H9 (cell line): ENCODE measurements at regions not wholly inside any gene's neighbourhood (a gene's known extent, or its start where the extent isn't known, plus 50 kb on each side); places are given as distances from the start of the nearest gene placed in this dataset.

Source experiments
- DNase-seq: peaks from one replicate; pipeline ENCODE4 v3.0.0-alpha.2; 2017
- H2AFZ ChIP-seq: one replicate; pipeline ENCODE4 v1.6.1; 2013; ENCODE audit warnings: mild to moderate bottlenecking, low read length, control low read depth, moderate library complexity
- H2AK5ac ChIP-seq: 2 replicates; pipeline ENCODE4 v1.6.1; 2013; ENCODE audit warnings: low read length, control low read depth, mixed read lengths; ENCODE audit not compliant: insufficient read length
- H2BK120ac ChIP-seq: one replicate; pipeline ENCODE4 v1.6.1; 2013; ENCODE audit warnings: low read depth, mild to moderate bottlenecking, low read length, control low read depth, inconsistent platforms; ENCODE audit not compliant: poor library complexity, severe bottlenecking
- H2BK12ac ChIP-seq: 2 replicates; pipeline ENCODE4 v1.6.1; 2013; ENCODE audit warnings: low read length, control low read depth, mixed read lengths, low read depth; ENCODE audit not compliant: insufficient read length
- H2BK15ac ChIP-seq: 2 replicates; pipeline ENCODE4 v1.6.1; 2013; ENCODE audit warnings: low read depth, low read length, control low read depth
- H2BK20ac ChIP-seq: one replicate; pipeline ENCODE4 v1.6.1; 2013; ENCODE audit warnings: low read depth, mild to moderate bottlenecking, low read length, control low read depth, inconsistent platforms; ENCODE audit not compliant: poor library complexity, severe bottlenecking
- H2BK5ac ChIP-seq: 2 replicates; pipeline ENCODE4 v1.6.1; 2013; ENCODE audit warnings: low read length, control low read depth, mixed read lengths; ENCODE audit not compliant: insufficient read length
- H3K14ac ChIP-seq: 2 replicates; pipeline ENCODE4 v1.6.1; 2013; ENCODE audit warnings: low read length, control low read depth; ENCODE audit not compliant: insufficient read depth
- H3K18ac ChIP-seq: 2 replicates; pipeline ENCODE4 v1.6.1; 2013; ENCODE audit warnings: low read depth, mild to moderate bottlenecking, mixed read lengths, low read length, control low read depth; ENCODE audit not compliant: insufficient read length
- H3K23ac ChIP-seq: 2 replicates; pipeline ENCODE4 v1.6.1; 2013; ENCODE audit warnings: low read length, control low read depth, mixed read lengths, low read depth; ENCODE audit not compliant: insufficient read length
- H3K23me2 ChIP-seq: 2 replicates; pipeline ENCODE4 v1.6.1; 2013; ENCODE audit warnings: low read depth, mild to moderate bottlenecking, mixed read lengths, low read length, control low read depth; ENCODE audit not compliant: insufficient read length, poor library complexity, severe bottlenecking
- H3K27ac ChIP-seq: 2 replicates; pipeline ENCODE4 v1.5.1; 2013; ENCODE audit warnings: low read length, control low read depth, mixed read lengths, low read depth; ENCODE audit not compliant: insufficient read length
- H3K27me3 ChIP-seq: 2 replicates; pipeline ENCODE4 v1.6.1; 2013; ENCODE audit warnings: low read length, control low read depth, inconsistent platforms; ENCODE audit not compliant: insufficient read depth
- H3K4ac ChIP-seq: 2 replicates; pipeline ENCODE4 v1.6.1; 2013; ENCODE audit warnings: low read depth, mild to moderate bottlenecking, control low read depth, inconsistent platforms, low read length, moderate library complexity
- H3K4me1 ChIP-seq: 2 replicates; pipeline ENCODE4 v1.6.1; 2013; ENCODE audit warnings: low read length, control low read depth, inconsistent platforms; ENCODE audit not compliant: insufficient read depth
- H3K4me2 ChIP-seq: 2 replicates; pipeline ENCODE4 v1.6.1; 2013; ENCODE audit warnings: low read length, control low read depth, mixed read lengths; ENCODE audit not compliant: insufficient read length, insufficient read depth
- H3K56ac ChIP-seq: 2 replicates; pipeline ENCODE4 v1.6.1; 2013; ENCODE audit warnings: low read depth, mild to moderate bottlenecking, mixed read lengths, low read length, control low read depth; ENCODE audit not compliant: insufficient read length
- H3K79me1 ChIP-seq: 2 replicates; pipeline ENCODE4 v1.6.1; 2013; ENCODE audit warnings: low read depth, mild to moderate bottlenecking, moderate library complexity, low read length, control low read depth, inconsistent platforms; ENCODE audit not compliant: insufficient read depth, poor library complexity, severe bottlenecking
- H3K79me2 ChIP-seq: 2 replicates; pipeline ENCODE4 v1.6.1; 2013; ENCODE audit warnings: low read length, control low read depth, inconsistent platforms; ENCODE audit not compliant: insufficient read depth
- H3K9ac ChIP-seq: 2 replicates; pipeline ENCODE4 v1.6.1; 2013; ENCODE audit warnings: low read length, control low read depth, mixed read lengths; ENCODE audit not compliant: insufficient read length; ENCODE audit errors: extremely low read depth
- H3K9me3 ChIP-seq: one replicate; pipeline ENCODE4 v1.6.1; 2013; ENCODE audit warnings: low read depth, low read length, inconsistent platforms; ENCODE audit not compliant: control insufficient read depth
- H3T11ph ChIP-seq: one replicate; pipeline ENCODE4 v1.6.1; 2013; ENCODE audit warnings: mild to moderate bottlenecking, low read length, control low read depth, inconsistent platforms
- H4K20me1 ChIP-seq: one replicate; pipeline ENCODE4 v1.6.1; 2013; ENCODE audit not compliant: control insufficient read depth, insufficient read length, insufficient read depth
- H4K5ac ChIP-seq: 2 replicates; pipeline ENCODE4 v1.6.1; 2013; ENCODE audit warnings: low read depth, mild to moderate bottlenecking, mixed read lengths, low read length, control low read depth; ENCODE audit not compliant: insufficient read length
- H4K8ac ChIP-seq: replicated peaks from 2 replicates; pipeline ENCODE4 v1.6.1; 2013; ENCODE audit warnings: low read length, control low read depth, mixed read lengths, low read depth; ENCODE audit not compliant: insufficient read length
- H4K91ac ChIP-seq: 2 replicates; pipeline ENCODE4 v1.6.1; 2013; ENCODE audit warnings: low read depth, mild to moderate bottlenecking, moderate library complexity, mixed read lengths, low read length, control low read depth; ENCODE audit not compliant: insufficient read length
- H3K27ac Mint-ChIP-seq, 3 experiments: 2 replicates in 2 of 3; 3 replicates in 1 of 3; pipeline ENCODE4 v1.8.0; 2020 to 2021; ENCODE audit warnings: mixed read lengths in 3 of 3, mild to moderate bottlenecking in 1 of 3, moderate library complexity in 1 of 3
- H3K27me3 Mint-ChIP-seq: 2 replicates; pipeline ENCODE4 v1.8.0; 2021; ENCODE audit warnings: low read depth, mild to moderate bottlenecking, moderate library complexity, mixed read lengths
- H3K36me3 Mint-ChIP-seq, 3 experiments: 2 replicates in 2 of 3; 3 replicates in 1 of 3; pipeline ENCODE4 v1.8.0; 2020 to 2021; ENCODE audit warnings: low read depth in 3 of 3, mixed read lengths in 3 of 3; ENCODE audit not compliant: insufficient read depth in 1 of 3
- H3K4me1 Mint-ChIP-seq, 2 experiments: 2 replicates each; pipeline ENCODE4 v1.8.0; 2020; ENCODE audit warnings: mixed read lengths in 2 of 2
- H3K4me3 Mint-ChIP-seq, 2 experiments: 2 replicates in 1 of 2; 3 replicates in 1 of 2; pipeline ENCODE4 v1.8.0; 2020 to 2021; ENCODE audit warnings: mild to moderate bottlenecking in 2 of 2, mixed read lengths in 2 of 2, moderate library complexity in 1 of 2
- H3K9me3 Mint-ChIP-seq, 2 experiments: 2 replicates in 1 of 2; 3 replicates in 1 of 2; pipeline ENCODE4 v1.8.0; 2020; ENCODE audit warnings: mild to moderate bottlenecking in 2 of 2, mixed read lengths in 2 of 2, moderate library complexity in 1 of 2
- CTCF ChIP-seq: fragments of 200-600 bp; sonication (generic); conservative IDR thresholded peaks from 3 replicates; pipeline ENCODE4 v1.8.0; 2021; ENCODE audit warnings: antibody characterized with exemption, mild to moderate bottlenecking
- WGBS: extraction: QIAGEN DNeasy Blood & Tissue Kit; methylation state at CpG from one replicate; pipeline ENCODE4 v1.1.7; 2013; ENCODE audit warnings: missing lambda C conversion rate, low lambda C conversion rate, mixed read lengths; ENCODE audit not compliant: insufficient read length; ENCODE audit errors: extremely low coverage; 5-methylcytosine and 5-hydroxymethylcytosine counted together

GRCh38 chr1:209227941-209228340 is 355.6 kb upstream of the CAMK1G start:
- no peak overlapping the region for H3K9ac ChIP-seq
- H3K4me3 Mint-ChIP-seq, result no peak overlapping the region
- no peak overlapping the region for H3K4me2 ChIP-seq
- H2BK15ac ChIP-seq, result no peak overlapping the region
- peaks cover 4 to 13% (median 4%) of the 10 kb centered on the region in 3 experiments; a peak in 6 of 7 replicates for H3K36me3 Mint-ChIP-seq
- H2AFZ ChIP-seq, result no peak overlapping the region
- no peak overlapping the region for H3K27ac Mint-ChIP-seq
- no peaks in the 10 kb centered on the region; the same call in 1 of the 2 replicates for H3K4me1 ChIP-seq
- no peak overlapping the region for H4K8ac ChIP-seq
- no peak overlapping the region for H4K5ac ChIP-seq
- no peak overlapping the region for H3K23ac ChIP-seq
- H3K27me3 ChIP-seq, result no peaks in the 10 kb centered on the region
- no peak overlapping the region for H2BK5ac ChIP-seq
- H2BK20ac ChIP-seq, result no peak overlapping the region
- no peak overlapping the region for H2AK5ac ChIP-seq
- H3K23me2 ChIP-seq, result no peaks in the 10 kb centered on the region
- no peaks in the 10 kb centered on the region for H3K9me3 ChIP-seq
- no peak for TF ChIP-seq CTCF
- no peak overlapping the region for H3T11ph ChIP-seq
- H4K91ac ChIP-seq, result no peak overlapping the region
- peaks cover 2% of the 10 kb centered on the region for H3K27me3 Mint-ChIP-seq
- H2BK120ac ChIP-seq, result no peak overlapping the region
- H3K14ac ChIP-seq, result no peak overlapping the region
- no peak overlapping the region for H3K56ac ChIP-seq
- no peaks in the 10 kb centered on the region for H3K79me1 ChIP-seq
- DNase-seq, result no peak
- no peaks in the 10 kb centered on the region for H3K79me2 ChIP-seq
- no peaks in the 10 kb centered on the region for H4K20me1 ChIP-seq
- H3K9me3 Mint-ChIP-seq, result peaks cover 8 to 14% of the 10 kb centered on the region in 2 experiments
- peaks cover 13 to 23% of the 10 kb centered on the region in 2 experiments for H3K4me1 Mint-ChIP-seq
- no peak overlapping the region for H3K4ac ChIP-seq
- no peak overlapping the region for H2BK12ac ChIP-seq
- H3K18ac ChIP-seq, result no peak overlapping the region
- no CpG with 5 or more reads among the region's 3 CpGs for WGBS
- no peak overlapping the region for H3K27ac ChIP-seq
